Thyroid gland (tissue), 4 donors: ENCODE measurements at regions not wholly inside any gene's neighbourhood (a gene's known extent, or its start where the extent isn't known, plus 50 kb on each side); places are given as distances from the start of the nearest gene placed in this dataset.

ENCODE experiments used
- DNase-seq, 2 donors: peaks; one replicate each; pipeline ENCODE4 v3.0.0-alpha.2; 2019
- H3K27ac ChIP-seq, 3 donors: fragments of 200-600 bp; sonication (generic); 1 replicate in 2 of 3; 2 replicates in 1 of 3; pipeline ENCODE4 v1.5.1; 2016 to 2019; ENCODE audit warnings: mild to moderate bottlenecking in 1 of 3, moderate library complexity in 1 of 3
- H3K27me3 ChIP-seq: fragments of 200-600 bp; sonication (generic); one replicate; pipeline ENCODE4 v1.5.1; 2019
- H3K36me3 ChIP-seq, 2 donors: fragments of 200-600 bp; sonication (generic); one replicate each; pipeline ENCODE4 v1.5.1; 2016 to 2019
- H3K4me1 ChIP-seq, 2 donors: fragments of 200-600 bp; sonication (generic); one replicate each; pipeline ENCODE4 v1.5.1; 2017 to 2019
- H3K4me3 ChIP-seq, 3 donors: fragments of 200-600 bp; sonication (generic); replicated peaks in 1 of 3; 1 replicate in 2 of 3; 2 replicates in 1 of 3; pipeline ENCODE4 v1.5.1; 2016; ENCODE audit warnings: mild to moderate bottlenecking in 1 of 3
- H3K9me3 ChIP-seq: fragments of 200-600 bp; sonication (generic); one replicate; pipeline ENCODE4 v1.5.1; 2017
- CTCF ChIP-seq, 6 experiments: fragments of 200-600 bp in 3 of 6; fragments of 450-650 bp in 3 of 6; sonication (generic) in 3 of 6; IDR thresholded peaks; one replicate each; pipeline ENCODE4 v1.5.1; 2016 to 2019; ENCODE audit warnings: antibody characterized with exemption in 6 of 6, mild to moderate bottlenecking in 2 of 6, inconsistent platforms in 1 of 6, moderate library complexity in 1 of 6
- POLR2A ChIP-seq, 2 donors: fragments of 450-650 bp; IDR thresholded peaks; one replicate each; pipeline ENCODE4 v1.6.1; 2017; ENCODE audit warnings: antibody characterized with exemption in 2 of 2, mild to moderate bottlenecking in 2 of 2, moderate library complexity in 1 of 2
- WGBS, 2 donors: methylation state at CpG; one replicate each; pipeline ENCODE4 v1.1.5; 2017; 5-methylcytosine and 5-hydroxymethylcytosine counted together
- intact Hi-C: fragments of 100-400 bp; cut with DNase I; formaldehyde crosslinking; loops from one replicate; pipeline ENCODE4 v1.15.1; 2023

- intact Hi-C loops = loop anchor here (5.0 kb wide), 1 partner anchor 354 kb away; no protein-coding TSS in a partner anchor
- TF ChIP-seq CTCF (IDR thresholded peaks at IDR 0.05) = peak; percentile 36 to 74 (median 66)
- no peak for TF ChIP-seq POLR2A (IDR thresholded peaks at IDR 0.05)
- 60 to 61% methylated on average over 7 of the region's 7 CpGs for WGBS, 2 donors
- H3K36me3 ChIP-seq = no peaks in the 10 kb centered on the region
- H3K27ac ChIP-seq = no peak overlapping the region
- DNase-seq = peak in 1 of 2 donors; percentile 14
- no peaks in the 10 kb centered on the region for H3K27me3 ChIP-seq
- no peaks in the 10 kb centered on the region for H3K9me3 ChIP-seq
- peaks cover 3% of the 10 kb centered on the region in 2 donors for H3K4me1 ChIP-seq
- H3K4me3 ChIP-seq = no peak overlapping the region
These were observed 71.8 kb upstream of the PIK3CG start for GRCh38 chr7:106793015-106793975.

- Histone ChIP-seq H3K4me1 (peaks cover 3% of the 10 kb centered on the region in 2 donors), H3K9me3 (no peaks in the 10 kb centered on the region), H3K27me3 (no peaks in the 10 kb centered on the region), H3K4me3 (no peak overlapping the region), H3K36me3 (no peaks in the 10 kb centered on the region), H3K27ac (peak overlapping the region in 1 of 3 donors; percentile 25)
- DNase-seq = no peak
- TF ChIP-seq CTCF (IDR thresholded peaks at IDR 0.05) = no peak
- TF ChIP-seq POLR2A (IDR thresholded peaks at IDR 0.05) = no peak
- intact Hi-C loops = loop anchor here (5.0 kb wide), 1 partner anchor 353 kb away; no protein-coding TSS in a partner anchor
- 61 to 62% methylated on average over 2 to 6 of the region's 6 CpGs for WGBS, 2 donors
These were observed 70.6 kb upstream of the PIK3CG start for GRCh38 chr7:106794276-106795083.

- peak overlapping the region in 1 of 3 donors; percentile 25 for H3K27ac ChIP-seq
- WGBS, 2 donors = 60 to 77% methylated on average over 6 of the region's 6 CpGs
- no peak for TF ChIP-seq CTCF (IDR thresholded peaks at IDR 0.05)
- TF ChIP-seq POLR2A (IDR thresholded peaks at IDR 0.05) = no peak
- H3K9me3 ChIP-seq = no peaks in the 10 kb centered on the region
- peaks cover 3% of the 10 kb centered on the region in 2 donors for H3K4me1 ChIP-seq
- intact Hi-C loops = no loop called here
- no peaks in the 10 kb centered on the region for H3K27me3 ChIP-seq
- peak; percentile 49 to 68 for DNase-seq
- H3K36me3 ChIP-seq = no peaks in the 10 kb centered on the region
- H3K4me3 ChIP-seq = no peak overlapping the region
These were observed 69.8 kb upstream of the PIK3CG start for GRCh38 chr7:106795084-106795876.

- Histone ChIP-seq H3K9me3 (no peaks in the 10 kb centered on the region), H3K27ac (no peak overlapping the region), H3K27me3 (no peaks in the 10 kb centered on the region), H3K4me1 (peaks cover 3% of the 10 kb centered on the region in 2 donors), H3K36me3 (no peaks in the 10 kb centered on the region), H3K4me3 (no peak overlapping the region)
- TF ChIP-seq POLR2A (IDR thresholded peaks at IDR 0.05) (no peak), CTCF (IDR thresholded peaks at IDR 0.05) (no peak)
- intact Hi-C loops = no loop called here
- DNase-seq = no peak
- 38 to 55% methylated on average over 1 of the region's 1 CpG for WGBS, 2 donors
These were observed 69.2 kb upstream of the PIK3CG start for GRCh38 chr7:106795877-106796231.
